Stomach (tissue), 8 donors: ENCODE measurements at regions not wholly inside any gene's neighbourhood (a gene's known extent, or its start where the extent isn't known, plus 50 kb on each side); places are given as distances from the start of the nearest gene placed in this dataset.
A peak's percentile ranks its signal among the peaks of the same experiment; 100 is the strongest.

ENCODE experiments used
- DNase-seq, 2 donors: peaks; one replicate each; pipeline versions ENCODE4 v3.0.0 to v3.0.0-alpha.2; 2013 to 2019
- H3K27ac ChIP-seq, 5 donors: fragments of 200-600 bp in 4 of 5; sonication (generic) in 4 of 5; one replicate each; pipeline ENCODE4 v1.5.1; 2013 to 2019; ENCODE audit warnings: mild to moderate bottlenecking in 1 of 5, moderate library complexity in 1 of 5
- H3K27me3 ChIP-seq, 3 donors: fragments of 200-600 bp; sonication (generic); one replicate each; pipeline ENCODE4 v1.5.1; 2017 to 2019; ENCODE audit warnings: mixed run types in 1 of 3
- H3K36me3 ChIP-seq, 4 donors: fragments of 200-600 bp; sonication (generic); 1 replicate in 3 of 4; 2 replicates in 1 of 4; pipeline ENCODE4 v1.5.1; 2016 to 2019
- H3K4me1 ChIP-seq, 4 donors: fragments of 200-600 bp; sonication (generic); one replicate each; pipeline ENCODE4 v1.5.1; 2016 to 2019
- H3K4me3 ChIP-seq, 4 donors: fragments of 200-600 bp; sonication (generic) in 3 of 4; one replicate each; pipeline ENCODE4 v1.5.1; 2016 to 2019; ENCODE audit warnings: mild to moderate bottlenecking in 1 of 4
- H3K9me3 ChIP-seq, 4 donors: fragments of 200-600 bp; sonication (generic); one replicate each; pipeline ENCODE4 v1.5.1; 2016 to 2019
- EP300 ChIP-seq: sonication (generic); formaldehyde crosslinking; IDR thresholded peaks from one replicate; pipeline ENCODE4 v1.6.1; 2017; ENCODE audit warnings: antibody characterized with exemption
- POLR2A ChIP-seq, 4 donors: fragments of 450-650 bp; IDR thresholded peaks; one replicate each; pipeline ENCODE4 v1.6.1; 2016; ENCODE audit warnings: antibody characterized with exemption in 4 of 4, control low read depth in 2 of 4, mild to moderate bottlenecking in 1 of 4, moderate library complexity in 1 of 4
- POLR2AphosphoS5 ChIP-seq, 3 donors: sonication (generic); formaldehyde crosslinking; IDR thresholded peaks; one replicate each; pipeline ENCODE4 v1.6.1; 2016; ENCODE audit warnings: antibody characterized with exemption in 3 of 3
- WGBS, 5 donors: extraction: QIAGEN DNeasy Blood & Tissue Kit in 3 of 5; methylation state at CpG; one replicate each; pipeline versions ENCODE4 v1.1.5 to v1.1.7; 2013 to 2018; 5-methylcytosine and 5-hydroxymethylcytosine counted together
- intact Hi-C: fragments of 100-400 bp; cut with DNase I; formaldehyde crosslinking; loops from one replicate; pipeline ENCODE4 v1.15.1; 2023; ENCODE audit warnings: low total_unique reads
- TF ChIP-seq, protein P1 (sequence below), 7 experiments: fragments of 450-650 bp in 4 of 7; fragments of 200-600 bp in 3 of 7; sonication (generic) in 3 of 7; IDR thresholded peaks; one replicate each; pipeline ENCODE4 v1.5.1; 2016 to 2019; ENCODE audit warnings: antibody characterized with exemption in 7 of 7, control low read depth in 2 of 7, mild to moderate bottlenecking in 1 of 7
- donor health status: healthy with polysubstance abuse.
- donor health status: Bipolar disorder and iron deficiency.
- donor health status: healthy.

DNA sequence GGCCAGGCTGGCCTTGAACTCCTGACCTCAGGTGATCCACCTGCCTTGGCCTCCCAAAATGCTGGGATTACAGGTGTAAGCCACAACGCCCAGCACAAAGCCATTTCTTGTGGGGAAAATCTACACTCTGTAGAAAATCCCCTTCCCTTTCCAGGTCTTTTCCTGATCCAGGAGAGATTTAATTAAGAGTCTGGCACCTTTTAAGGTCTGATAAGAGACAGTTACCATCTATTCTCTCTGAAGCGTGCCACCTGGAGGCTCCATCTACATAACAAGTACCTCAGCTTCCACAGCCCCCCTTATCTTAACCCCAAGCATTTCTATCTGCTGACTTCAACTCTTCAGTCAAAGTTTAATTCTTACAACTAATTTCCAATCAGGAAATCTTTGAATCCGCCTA lies 71.4 kb upstream of the CDK20 start:
- 77 to 84% (median 82%) methylated on average over 3 of the region's 3 CpGs for WGBS, 5 donors
- no peak overlapping the region for H3K4me3 ChIP-seq
- H3K27me3 ChIP-seq, result no peaks in the 10 kb centered on the region
- TF ChIP-seq POLR2AphosphoS5 (IDR thresholded peaks at IDR 0.05) (no peak), EP300 (no peak), POLR2A (IDR thresholded peaks at IDR 0.05) (no peak)
- TF ChIP-seq, protein P1, sequence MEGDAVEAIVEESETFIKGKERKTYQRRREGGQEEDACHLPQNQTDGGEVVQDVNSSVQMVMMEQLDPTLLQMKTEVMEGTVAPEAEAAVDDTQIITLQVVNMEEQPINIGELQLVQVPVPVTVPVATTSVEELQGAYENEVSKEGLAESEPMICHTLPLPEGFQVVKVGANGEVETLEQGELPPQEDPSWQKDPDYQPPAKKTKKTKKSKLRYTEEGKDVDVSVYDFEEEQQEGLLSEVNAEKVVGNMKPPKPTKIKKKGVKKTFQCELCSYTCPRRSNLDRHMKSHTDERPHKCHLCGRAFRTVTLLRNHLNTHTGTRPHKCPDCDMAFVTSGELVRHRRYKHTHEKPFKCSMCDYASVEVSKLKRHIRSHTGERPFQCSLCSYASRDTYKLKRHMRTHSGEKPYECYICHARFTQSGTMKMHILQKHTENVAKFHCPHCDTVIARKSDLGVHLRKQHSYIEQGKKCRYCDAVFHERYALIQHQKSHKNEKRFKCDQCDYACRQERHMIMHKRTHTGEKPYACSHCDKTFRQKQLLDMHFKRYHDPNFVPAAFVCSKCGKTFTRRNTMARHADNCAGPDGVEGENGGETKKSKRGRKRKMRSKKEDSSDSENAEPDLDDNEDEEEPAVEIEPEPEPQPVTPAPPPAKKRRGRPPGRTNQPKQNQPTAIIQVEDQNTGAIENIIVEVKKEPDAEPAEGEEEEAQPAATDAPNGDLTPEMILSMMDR (IDR thresholded peaks at IDR 0.05), result no peak
- H3K27ac ChIP-seq, result no peak overlapping the region
- intact Hi-C loops, result no loop called here
- no peak for DNase-seq
- H3K36me3 ChIP-seq, result no peaks in the 10 kb centered on the region
- peaks cover 7 to 23% (median 15%) of the 10 kb centered on the region in 4 donors for H3K9me3 ChIP-seq
- no peaks in the 10 kb centered on the region for H3K4me1 ChIP-seq

DNA sequence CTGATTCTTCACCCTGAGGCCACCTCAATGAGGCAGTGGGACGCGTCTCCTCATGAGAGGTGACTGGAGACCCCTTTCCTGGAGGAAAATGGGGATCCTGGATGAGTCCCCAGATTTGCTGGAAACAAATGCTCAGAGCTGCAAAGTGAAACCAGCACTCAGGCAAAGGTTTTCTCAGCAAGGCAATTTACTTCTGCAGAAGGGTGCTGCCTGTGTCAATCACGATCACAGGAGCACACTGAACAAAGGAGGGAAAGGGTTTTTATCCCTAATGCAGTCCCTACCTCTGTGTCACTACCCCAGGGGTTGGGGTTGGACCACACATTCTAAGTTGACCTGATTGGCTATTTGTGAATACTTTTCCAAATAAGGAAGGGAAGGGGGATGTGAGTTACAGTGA lies 69.9 kb upstream of the CDK20 start:
- no peaks in the 10 kb centered on the region for H3K36me3 ChIP-seq
- intact Hi-C loops, result no loop called here
- DNase-seq, result no peak
- no peak overlapping the region for H3K4me3 ChIP-seq
- H3K4me1 ChIP-seq, result no peaks in the 10 kb centered on the region
- H3K27me3 ChIP-seq, result no peaks in the 10 kb centered on the region
- no peak overlapping the region for H3K27ac ChIP-seq
- peaks cover 7 to 23% (median 15%) of the 10 kb centered on the region in 4 donors for H3K9me3 ChIP-seq
- TF ChIP-seq POLR2A (IDR thresholded peaks at IDR 0.05) (no peak), EP300 (no peak), POLR2AphosphoS5 (IDR thresholded peaks at IDR 0.05) (no peak)
- TF ChIP-seq, protein P1 (IDR thresholded peaks at IDR 0.05), result no peak
- 80 to 100% (median 93%) methylated on average over 3 of the region's 3 CpGs for WGBS, 5 donors

DNA sequence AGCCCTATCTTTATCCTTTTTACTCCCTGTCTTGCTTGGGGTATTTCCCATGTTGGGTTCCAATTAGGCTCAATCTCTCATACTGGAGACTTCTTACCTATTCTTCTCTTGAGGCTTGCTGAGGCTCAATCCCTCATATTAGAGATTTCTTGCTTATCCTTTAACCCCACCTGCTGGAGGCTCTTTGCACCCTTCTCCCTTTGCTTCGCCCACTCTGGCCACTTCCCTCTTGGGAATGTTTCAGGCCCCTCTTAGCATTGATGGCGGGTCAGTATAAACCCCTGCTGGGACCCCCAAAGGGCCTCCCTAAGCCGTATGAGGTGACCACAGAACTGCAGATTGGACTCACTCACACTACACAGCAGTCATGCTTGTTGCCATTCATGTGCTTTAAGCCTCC lies 69.3 kb upstream of the CDK20 start:
- H3K36me3 ChIP-seq, result no peaks in the 10 kb centered on the region
- H3K27me3 ChIP-seq, result no peaks in the 10 kb centered on the region
- H3K9me3 ChIP-seq, result peaks cover 7 to 26% (median 17%) of the 10 kb centered on the region in 4 donors
- H3K4me1 ChIP-seq, result no peaks in the 10 kb centered on the region
- 86 to 93% (median 91%) methylated on average over 3 of the region's 3 CpGs for WGBS, 5 donors
- H3K4me3 ChIP-seq, result no peak overlapping the region
- intact Hi-C loops, result no loop called here
- no peak for DNase-seq
- H3K27ac ChIP-seq, result no peak overlapping the region
- no peak for TF ChIP-seq EP300
- TF ChIP-seq POLR2AphosphoS5 (IDR thresholded peaks at IDR 0.05), result no peak
- TF ChIP-seq, protein P1 (IDR thresholded peaks at IDR 0.05), result no peak

DNA sequence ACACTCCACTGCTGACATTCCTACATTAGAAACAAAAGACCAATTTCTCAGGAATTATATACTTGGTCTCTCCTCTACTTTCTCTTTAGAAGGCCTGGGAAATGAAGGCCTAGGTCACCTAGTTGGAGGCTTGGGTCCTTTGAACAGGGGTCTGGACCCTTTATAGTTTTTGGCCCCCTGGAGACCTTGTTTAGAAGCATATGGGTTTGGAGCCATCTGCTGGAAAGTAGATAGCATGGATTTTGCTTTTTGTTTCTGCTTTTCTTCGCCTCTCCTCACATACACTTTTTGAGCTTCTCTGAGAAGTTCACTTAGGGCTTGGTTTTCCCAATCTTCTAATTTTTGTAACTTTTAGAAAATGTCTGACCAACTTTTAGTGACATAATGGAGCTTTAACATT lies 67.1 kb upstream of the CDK20 start:
- Histone ChIP-seq H3K27me3 (no peaks in the 10 kb centered on the region), H3K4me3 (no peak overlapping the region), H3K36me3 (no peaks in the 10 kb centered on the region), H3K4me1 (no peaks in the 10 kb centered on the region), H3K27ac (no peak overlapping the region), H3K9me3 (peaks cover 12 to 48% (median 35%) of the 10 kb centered on the region in 4 donors)
- TF ChIP-seq EP300 (no peak), POLR2AphosphoS5 (IDR thresholded peaks at IDR 0.05) (no peak), POLR2A (IDR thresholded peaks at IDR 0.05) (no peak)
- TF ChIP-seq, protein P1 (IDR thresholded peaks at IDR 0.05), result no peak
- intact Hi-C loops, result no loop called here
- 68 to 91% (median 86%) methylated on average over 1 of the region's 1 CpG for WGBS, 5 donors
- DNase-seq, result peak in 1 of 2 donors; percentile 29
